Cardiac muscle cell (in vitro differentiated cells and primary cell): ENCODE measurements at regions not wholly inside any gene's neighbourhood (a gene's known extent, or its start where the extent isn't known, plus 50 kb on each side); places are given as distances from the start of the nearest gene placed in this dataset.
A peak's percentile ranks its signal among the peaks of the same experiment; 100 is the strongest.

Experiments
- DNase-seq, 2 donors: peaks; one replicate each; pipeline versions ENCODE4 v3.0.0 to v3.0.0-alpha.2; 2010 to 2017; ENCODE audit warnings: low read depth in 1 of 2, low spot score in 1 of 2
- H3K27ac ChIP-seq: fragments of 200-600 bp; sonication (generic); 2 replicates; pipeline ENCODE4 v1.5.1; 2016
- H3K27me3 ChIP-seq: fragments of 200-600 bp; sonication (generic); 2 replicates; pipeline ENCODE4 v1.6.0; 2016; ENCODE audit warnings: control low read depth
- H3K36me3 ChIP-seq: fragments of 200-600 bp; sonication (generic); 2 replicates; pipeline ENCODE4 v1.5.1; 2016; ENCODE audit warnings: control low read depth
- H3K4me1 ChIP-seq: fragments of 200-600 bp; sonication (generic); 2 replicates; pipeline ENCODE4 v1.8.1; 2017; ENCODE audit warnings: low read depth, mild to moderate bottlenecking, mixed run types
- H3K4me3 ChIP-seq: fragments of 200-600 bp; sonication (generic); 2 replicates; pipeline ENCODE4 v1.5.1; 2016; ENCODE audit warnings: mild to moderate bottlenecking
- H3K9me3 ChIP-seq: fragments of 200-600 bp; sonication (generic); 2 replicates; pipeline ENCODE4 v1.5.1; 2017; ENCODE audit warnings: low read depth, mild to moderate bottlenecking, control low read depth
- TF ChIP-seq, protein P1 (sequence below): IDR thresholded peaks from 2 replicates; pipeline ENCODE4 v1.5.1; 2012; ENCODE audit warnings: low read depth, mild to moderate bottlenecking, low read length

DNA sequence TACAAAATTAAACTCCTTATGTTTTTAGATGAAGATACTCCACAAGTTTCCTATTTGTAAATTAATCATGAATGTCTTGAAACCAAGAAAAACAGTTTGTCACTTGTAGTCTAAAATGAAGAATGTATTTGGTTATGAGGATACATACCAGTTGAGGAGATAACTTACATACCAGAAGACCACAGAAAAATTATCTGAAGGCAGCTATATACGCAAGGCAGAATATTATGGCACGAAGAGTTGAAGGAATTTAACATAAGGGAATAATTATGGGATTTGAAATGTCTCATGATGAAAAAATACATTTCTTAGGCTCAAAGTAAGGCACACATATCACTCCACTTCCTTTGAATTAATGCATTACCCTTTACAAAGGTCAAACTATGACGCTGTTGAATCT lies 73.3 kb downstream of the IFI44 start:
- Histone ChIP-seq H3K4me1 (no peaks in the 10 kb centered on the region), H3K4me3 (no peak overlapping the region), H3K36me3 (no peaks in the 10 kb centered on the region), H3K27ac (no peak overlapping the region), H3K9me3 (no peaks in the 10 kb centered on the region), H3K27me3 (no peaks in the 10 kb centered on the region)
- TF ChIP-seq, protein P1, sequence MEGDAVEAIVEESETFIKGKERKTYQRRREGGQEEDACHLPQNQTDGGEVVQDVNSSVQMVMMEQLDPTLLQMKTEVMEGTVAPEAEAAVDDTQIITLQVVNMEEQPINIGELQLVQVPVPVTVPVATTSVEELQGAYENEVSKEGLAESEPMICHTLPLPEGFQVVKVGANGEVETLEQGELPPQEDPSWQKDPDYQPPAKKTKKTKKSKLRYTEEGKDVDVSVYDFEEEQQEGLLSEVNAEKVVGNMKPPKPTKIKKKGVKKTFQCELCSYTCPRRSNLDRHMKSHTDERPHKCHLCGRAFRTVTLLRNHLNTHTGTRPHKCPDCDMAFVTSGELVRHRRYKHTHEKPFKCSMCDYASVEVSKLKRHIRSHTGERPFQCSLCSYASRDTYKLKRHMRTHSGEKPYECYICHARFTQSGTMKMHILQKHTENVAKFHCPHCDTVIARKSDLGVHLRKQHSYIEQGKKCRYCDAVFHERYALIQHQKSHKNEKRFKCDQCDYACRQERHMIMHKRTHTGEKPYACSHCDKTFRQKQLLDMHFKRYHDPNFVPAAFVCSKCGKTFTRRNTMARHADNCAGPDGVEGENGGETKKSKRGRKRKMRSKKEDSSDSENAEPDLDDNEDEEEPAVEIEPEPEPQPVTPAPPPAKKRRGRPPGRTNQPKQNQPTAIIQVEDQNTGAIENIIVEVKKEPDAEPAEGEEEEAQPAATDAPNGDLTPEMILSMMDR, result no peak
- DNase-seq, result peak in 1 of 2 donors; percentile 61

- no peak overlapping the region for H3K4me3 ChIP-seq
- no peak overlapping the region for H3K27ac ChIP-seq
- no peaks in the 10 kb centered on the region for H3K9me3 ChIP-seq
- DNase-seq, result peak in 1 of 2 donors; percentile 51
- H3K36me3 ChIP-seq, result no peaks in the 10 kb centered on the region
- H3K4me1 ChIP-seq, result no peaks in the 10 kb centered on the region
- H3K27me3 ChIP-seq, result no peaks in the 10 kb centered on the region
- TF ChIP-seq, protein P1, result no peak
Measured at GRCh38 chr1:78726686-78727085, 77.1 kb downstream of the IFI44 start.

DNA sequence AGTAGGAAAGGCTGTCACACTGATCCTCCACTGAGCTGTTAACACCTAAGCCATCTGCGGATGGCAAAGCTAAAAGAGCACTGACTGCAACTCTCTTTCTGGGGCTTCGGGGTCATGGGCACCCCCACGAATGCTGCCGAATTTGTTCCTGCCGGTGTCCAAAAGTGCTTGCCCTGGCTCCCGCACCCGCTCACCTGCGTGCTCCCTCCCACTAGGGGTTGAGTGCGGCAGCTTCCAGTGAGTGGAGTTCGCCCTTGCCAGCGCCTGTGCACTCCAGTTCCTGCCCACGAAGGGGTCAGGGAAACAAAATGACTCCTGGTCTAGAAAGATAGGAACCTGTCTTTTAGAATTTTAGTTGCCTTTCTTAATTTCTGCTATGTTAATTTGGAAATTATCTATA lies 78.7 kb downstream of the IFI44 start:
- no peaks in the 10 kb centered on the region for H3K9me3 ChIP-seq
- H3K27me3 ChIP-seq, result no peaks in the 10 kb centered on the region
- no peaks in the 10 kb centered on the region for H3K4me1 ChIP-seq
- no peak overlapping the region for H3K27ac ChIP-seq
- TF ChIP-seq, protein P1, result no peak
- no peaks in the 10 kb centered on the region for H3K36me3 ChIP-seq
- H3K4me3 ChIP-seq, result no peak overlapping the region
- DNase-seq, result no peak

DNA sequence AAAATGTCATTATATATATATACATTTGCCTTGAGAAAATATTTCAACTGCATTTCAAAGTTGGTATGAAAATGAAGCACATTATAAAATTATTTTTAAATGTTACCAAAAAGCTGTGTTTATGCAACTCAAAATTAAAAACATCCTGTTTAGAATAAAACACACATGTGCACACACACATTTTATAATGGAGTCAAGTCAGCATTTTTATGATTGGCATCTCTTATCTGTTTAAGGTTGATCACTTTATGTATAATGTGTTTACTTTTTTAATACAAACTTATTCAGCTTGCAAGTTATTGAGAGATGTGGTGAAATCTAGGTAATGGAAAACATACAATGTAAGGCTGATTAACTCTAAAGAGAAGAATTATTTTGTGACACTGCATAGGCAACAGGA lies 80.4 kb downstream of the IFI44 start:
- Histone ChIP-seq H3K27ac (no peak overlapping the region), H3K4me3 (no peak overlapping the region), H3K9me3 (no peaks in the 10 kb centered on the region), H3K27me3 (no peaks in the 10 kb centered on the region), H3K4me1 (no peaks in the 10 kb centered on the region), H3K36me3 (no peaks in the 10 kb centered on the region)
- DNase-seq, result no peak
- TF ChIP-seq, protein P1, result no peak

GRCh38 chr1:78731674-78732073 lies 82.0 kb downstream of the IFI44 start:
- no peaks in the 10 kb centered on the region for H3K27me3 ChIP-seq
- DNase-seq, result no peak
- TF ChIP-seq, protein P1, result no peak
- no peaks in the 10 kb centered on the region for H3K36me3 ChIP-seq
- H3K4me1 ChIP-seq, result no peaks in the 10 kb centered on the region
- H3K4me3 ChIP-seq, result no peak overlapping the region
- no peak overlapping the region for H3K27ac ChIP-seq
- H3K9me3 ChIP-seq, result no peaks in the 10 kb centered on the region

DNA sequence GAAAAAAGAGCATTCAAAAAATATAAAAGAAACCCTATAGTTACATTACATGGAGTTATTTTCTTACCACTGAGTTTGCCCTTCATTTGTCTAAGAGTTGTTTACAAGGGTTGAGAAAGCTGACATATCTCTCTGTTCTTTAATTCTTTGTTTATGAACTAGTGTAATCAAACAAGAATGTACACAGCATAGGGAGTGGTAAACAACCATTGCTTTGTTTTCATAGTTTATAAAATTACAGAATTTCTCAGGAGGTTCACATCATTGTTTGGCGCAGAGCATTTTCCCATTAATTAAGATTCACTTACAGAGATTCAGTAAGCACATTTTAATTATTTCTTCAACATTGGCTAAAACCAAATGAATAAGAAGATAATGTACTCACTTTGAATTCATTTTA lies 87.6 kb downstream of the IFI44 start:
- Histone ChIP-seq H3K9me3 (no peaks in the 10 kb centered on the region), H3K27ac (no peak overlapping the region), H3K4me1 (no peaks in the 10 kb centered on the region), H3K4me3 (no peak overlapping the region), H3K27me3 (no peaks in the 10 kb centered on the region), H3K36me3 (no peaks in the 10 kb centered on the region)
- DNase-seq, result no peak
- TF ChIP-seq, protein P1, result no peak
